HG02981 (cell line): ENCODE measurements at regions not wholly inside any gene's neighbourhood (a gene's known extent, or its start where the extent isn't known, plus 50 kb on each side); places are given as distances from the start of the nearest gene placed in this dataset.

ENCODE experiments used
- ATAC-seq: cut with Tn5 transposase; IDR thresholded peaks from one replicate; pipeline ENCODE4 v1.9.1; 2021; ENCODE audit warnings: mild to moderate bottlenecking, moderate library complexity; ENCODE audit not compliant: unreplicated experiment

DNA sequence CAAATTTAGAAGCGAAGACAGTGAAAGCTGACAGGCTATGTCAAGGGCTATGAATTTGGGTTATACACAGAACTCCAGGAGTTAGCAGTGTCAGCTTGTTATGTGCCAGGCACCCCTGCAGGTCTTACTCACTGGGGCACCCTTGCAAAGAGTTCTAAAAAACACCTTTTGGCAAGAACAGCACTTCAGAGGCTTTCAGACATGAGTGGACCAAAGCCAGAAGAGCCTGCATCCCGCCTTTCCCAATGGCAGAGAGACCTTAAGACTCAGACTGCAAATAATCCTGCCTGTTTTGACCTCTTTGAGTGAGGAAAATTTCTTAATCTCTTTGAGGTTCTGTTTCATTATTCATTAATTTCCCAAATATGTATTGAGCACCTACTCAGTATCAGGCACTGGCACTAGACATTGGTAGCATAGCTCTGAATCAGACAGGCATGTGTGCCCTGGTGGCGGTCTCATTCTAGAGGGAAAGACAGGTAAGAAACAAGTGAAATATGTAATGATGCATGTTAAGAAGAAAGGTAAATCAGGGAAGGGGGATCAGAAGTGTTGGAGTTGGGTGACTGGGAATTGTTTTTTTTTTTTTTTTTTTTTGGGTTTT is 280.0 kb downstream of the KBTBD8 start:
- no peak for ATAC-seq

GRCh38 chr3:67286586-67286985 is 288.5 kb downstream of the KBTBD8 start:
- no peak for ATAC-seq

DNA sequence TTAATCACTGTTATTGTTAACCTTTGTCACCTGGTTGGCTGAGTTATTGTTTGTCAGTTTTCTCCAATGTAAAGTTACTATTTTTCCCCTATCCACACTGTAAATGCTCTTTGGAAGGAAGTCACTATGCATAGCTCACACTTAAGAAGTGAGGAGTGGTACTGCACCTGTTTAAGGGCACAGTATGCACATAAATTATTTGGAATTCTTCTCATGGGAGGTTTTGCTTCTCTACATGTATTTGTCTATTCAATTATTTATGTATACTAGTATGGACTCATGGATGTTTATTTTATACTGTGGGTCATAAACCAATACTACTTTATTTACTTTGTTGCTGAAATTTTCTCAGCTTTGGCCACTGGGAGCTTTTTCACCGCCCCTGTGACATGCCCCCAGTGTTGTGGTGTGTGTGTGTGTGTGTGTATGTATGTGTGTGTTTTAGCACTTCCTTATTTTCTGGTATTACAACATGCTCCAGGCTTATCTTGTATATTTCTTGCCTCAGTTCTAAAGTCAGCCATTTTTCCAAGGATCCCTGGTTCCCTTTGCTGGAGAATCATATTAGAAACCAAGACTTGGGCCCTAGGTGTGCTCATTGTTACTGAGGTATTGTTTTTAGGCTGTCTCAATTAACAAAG is 290.5 kb downstream of the KBTBD8 start:
- no peak for ATAC-seq

DNA sequence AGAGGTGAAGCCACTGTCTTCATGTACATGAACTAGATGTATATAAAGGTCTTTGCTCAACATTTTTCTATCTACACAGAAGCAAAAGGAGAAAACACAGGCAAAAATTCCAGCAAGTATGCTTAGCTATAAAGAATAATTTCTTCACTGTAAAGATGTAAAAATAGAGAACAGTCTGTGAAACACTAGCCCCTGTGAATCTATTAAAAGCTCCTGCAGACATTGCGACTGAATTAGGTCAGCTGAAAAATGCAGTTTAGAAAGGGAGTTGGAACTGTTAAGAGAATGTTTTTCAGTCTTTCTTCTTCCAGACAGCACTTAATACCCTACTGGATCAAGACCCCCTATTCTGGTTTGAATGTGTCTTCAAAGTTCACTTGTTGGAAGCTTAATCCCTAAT is 291.5 kb downstream of the KBTBD8 start:
- no peak for ATAC-seq

- peak; percentile 48 for ATAC-seq
Measured at GRCh38 chr3:67290438-67290837, 292.3 kb downstream of the KBTBD8 start.

DNA sequence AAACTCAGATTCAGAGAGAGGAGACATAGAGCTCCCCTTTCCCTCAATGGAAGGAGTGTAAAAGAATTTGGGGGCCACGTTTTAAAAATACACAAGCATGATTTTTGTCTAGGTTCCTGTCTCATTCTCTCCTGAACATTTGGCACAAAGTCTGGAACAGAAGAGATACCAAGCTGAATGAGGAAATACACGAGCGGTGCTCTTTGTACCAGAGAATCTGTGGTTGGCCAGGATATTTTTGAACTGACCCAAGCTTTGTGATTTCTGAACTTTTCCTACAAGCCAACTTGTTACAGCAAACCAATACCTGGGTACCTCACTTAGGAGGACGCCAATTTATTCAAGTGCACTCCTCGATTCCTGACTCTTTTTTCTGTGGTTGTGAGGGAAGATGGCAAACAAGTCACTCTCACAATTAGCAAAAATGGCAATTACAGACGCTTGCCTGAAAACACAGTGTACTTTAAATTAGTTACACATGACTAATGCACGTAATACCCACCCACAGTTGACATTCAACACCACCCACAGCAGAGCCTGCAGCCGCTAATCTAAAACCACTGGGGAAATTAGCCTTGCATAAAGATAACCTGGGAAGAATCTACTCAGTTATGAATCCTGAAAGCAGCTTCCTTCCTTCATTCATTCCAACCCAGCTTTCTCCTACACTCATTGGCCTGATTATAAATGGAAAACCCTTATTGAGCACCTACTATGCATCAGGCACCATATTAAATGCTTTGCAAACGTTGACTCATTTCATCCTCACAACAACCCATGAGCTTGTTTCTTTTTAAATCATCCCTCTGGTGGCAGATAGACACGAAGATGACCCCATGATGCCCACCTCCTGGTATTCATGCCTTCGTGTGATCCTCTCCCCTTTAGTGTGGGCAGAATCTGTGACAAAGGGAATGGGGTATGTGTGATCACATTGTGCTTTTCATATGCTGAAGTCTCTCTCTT is 293.5 kb downstream of the KBTBD8 start:
- no peak for ATAC-seq

DNA sequence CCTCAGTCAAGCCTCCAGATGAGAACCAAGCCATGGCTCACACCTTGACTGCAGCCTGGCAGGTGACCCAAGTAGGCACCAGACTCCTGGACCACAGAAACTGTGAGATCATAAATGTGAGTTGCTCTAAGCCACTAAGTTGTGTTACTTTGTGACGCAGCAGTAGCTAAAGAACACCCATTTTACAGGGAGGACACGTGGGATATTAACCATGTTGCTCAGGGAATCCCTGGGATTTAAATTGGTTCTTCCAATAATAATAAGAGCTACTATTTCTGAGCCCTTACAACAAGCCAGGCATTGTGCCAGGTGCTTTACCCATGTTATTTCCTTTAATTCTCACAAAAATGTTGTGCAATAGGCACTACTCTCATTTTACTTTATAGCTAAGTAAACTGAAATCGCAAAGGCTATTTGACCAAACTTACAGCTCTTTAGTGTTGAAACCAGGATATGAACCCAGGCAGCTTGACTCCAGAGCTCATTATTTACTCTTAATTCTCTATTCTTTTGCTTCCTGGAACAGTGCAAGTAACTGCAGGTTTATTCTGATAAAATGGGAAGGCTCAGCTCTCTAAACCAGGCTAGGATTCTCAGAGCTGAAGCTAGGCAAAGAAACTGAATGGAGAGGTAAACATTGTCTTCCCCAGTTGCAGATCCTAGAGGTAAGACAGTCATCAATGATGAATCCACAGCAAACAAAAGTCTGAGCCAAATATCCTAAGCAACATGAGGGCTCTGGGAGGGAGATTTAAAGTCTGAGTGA is 294.4 kb downstream of the KBTBD8 start:
- ATAC-seq, result no peak

DNA sequence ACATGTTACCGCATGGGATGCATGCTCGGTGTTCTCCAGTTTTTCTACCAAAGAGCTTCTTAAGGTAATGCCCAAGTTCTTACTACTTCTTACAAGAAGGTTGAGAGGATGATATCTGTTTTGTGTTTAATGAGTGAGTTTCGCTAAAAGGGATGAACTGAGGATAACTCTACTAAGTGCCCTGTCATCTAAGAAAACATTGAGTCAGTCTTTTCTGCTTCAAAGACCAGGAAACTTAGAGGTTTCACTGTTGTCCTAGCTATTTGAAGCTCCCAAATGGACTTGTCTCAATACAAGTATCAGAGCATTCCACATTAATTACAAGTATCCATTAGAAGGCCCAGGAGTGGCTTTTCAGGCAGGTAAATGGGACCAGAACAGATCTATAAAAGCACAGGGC is 296.2 kb downstream of the KBTBD8 start:
- ATAC-seq, result no peak

DNA sequence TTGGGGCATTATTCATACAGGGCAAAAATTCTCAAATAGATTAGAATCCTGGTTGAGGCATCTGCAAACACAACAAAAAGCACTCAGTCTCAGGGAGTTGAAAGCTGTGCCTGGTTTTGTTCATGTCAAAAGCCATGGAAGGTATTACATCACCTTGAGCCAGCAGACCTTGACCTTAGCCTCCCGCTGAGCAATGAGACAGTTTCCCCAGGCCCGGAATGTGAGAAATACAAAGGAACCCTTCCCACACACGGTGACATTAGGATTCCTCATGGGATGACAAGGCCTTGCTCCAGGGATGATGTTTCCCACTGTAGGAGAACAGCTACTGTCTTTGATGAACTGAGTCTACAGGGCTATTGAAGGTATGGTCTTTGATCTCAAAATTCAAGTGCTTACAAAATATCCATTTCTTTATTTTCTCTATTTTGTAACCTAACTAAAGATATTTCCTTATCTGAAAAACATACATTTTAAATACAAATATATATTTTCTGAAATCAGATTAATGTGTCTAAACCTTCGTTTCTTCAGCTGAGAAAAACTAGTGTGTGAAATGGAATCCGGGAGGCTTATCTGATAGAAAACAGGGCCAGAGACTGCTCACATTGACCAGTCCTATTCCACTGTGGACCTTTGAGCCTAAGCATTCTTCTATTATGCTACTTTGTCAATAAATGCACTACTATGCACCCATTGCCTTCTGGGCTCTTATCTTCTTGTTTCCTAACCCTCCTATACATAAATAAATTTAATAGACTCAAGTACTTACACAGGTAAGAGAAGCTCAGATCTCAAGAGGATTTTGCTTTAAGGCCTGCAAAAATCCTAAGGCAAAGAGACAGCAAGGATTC is 298.2 kb downstream of the KBTBD8 start:
- ATAC-seq, result no peak

- no peak for ATAC-seq
Measured at GRCh38 chr3:67297715-67298475, 299.8 kb downstream of the KBTBD8 start.

DNA sequence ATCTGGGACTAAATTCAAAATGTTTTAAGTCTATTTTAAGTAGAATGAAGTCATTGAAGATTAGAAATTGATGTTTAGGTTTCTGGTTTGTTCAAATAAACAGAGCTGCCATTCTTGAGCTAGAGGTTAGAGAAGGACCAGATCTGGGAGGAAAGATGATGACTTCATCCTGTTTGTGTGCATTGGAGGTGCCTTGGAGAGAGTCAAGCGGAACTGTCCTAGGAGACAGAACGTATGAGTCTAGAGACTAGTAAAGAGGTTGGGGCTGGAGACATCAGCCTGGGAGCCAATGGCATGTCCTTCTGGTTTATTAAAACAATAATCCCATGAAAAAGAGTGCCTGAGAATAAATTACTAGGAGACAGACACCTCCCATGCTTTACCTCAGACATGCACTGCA is 303.4 kb downstream of the KBTBD8 start:
- ATAC-seq, result no peak

DNA sequence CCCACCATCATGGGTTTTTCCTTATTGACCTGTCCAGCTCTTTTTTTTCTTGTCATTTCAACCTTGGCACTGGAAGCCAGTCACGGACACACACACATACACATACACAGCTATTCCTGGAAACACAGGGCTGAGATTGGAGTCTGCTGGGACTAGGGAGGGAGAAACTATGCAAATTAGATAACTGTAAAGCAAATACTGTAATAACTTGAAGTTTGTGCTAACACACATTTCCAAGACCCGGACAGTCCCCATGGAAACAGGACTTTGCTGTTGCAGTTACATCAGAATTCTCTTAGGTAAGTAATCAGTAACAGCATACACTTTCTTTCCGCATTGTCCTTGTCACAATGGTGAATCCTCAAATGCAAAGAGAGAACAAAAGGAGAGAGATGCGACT is 304.4 kb downstream of the KBTBD8 start:
- ATAC-seq, result no peak

GRCh38 chr3:67305160-67305559 is 307.1 kb downstream of the KBTBD8 start:
- ATAC-seq, result no peak

DNA sequence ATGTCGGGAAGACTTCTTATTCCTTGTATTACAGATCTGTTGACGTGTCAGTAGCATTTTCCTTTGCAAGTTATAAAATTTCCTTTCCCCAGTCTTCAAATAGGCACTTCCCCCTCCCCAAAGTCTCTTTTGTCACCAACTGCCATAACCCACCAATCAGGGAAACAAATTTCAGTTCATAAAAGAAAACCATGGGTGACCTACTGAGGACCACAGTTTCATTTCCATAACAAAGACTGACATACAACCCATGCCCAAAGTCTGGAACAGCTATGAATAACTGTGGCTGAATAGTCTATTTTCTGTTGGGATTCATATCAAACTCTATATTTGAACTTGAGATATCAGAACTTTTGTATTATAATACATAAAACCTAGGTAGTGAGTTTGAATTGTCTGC is 307.8 kb downstream of the KBTBD8 start:
- no peak for ATAC-seq

DNA sequence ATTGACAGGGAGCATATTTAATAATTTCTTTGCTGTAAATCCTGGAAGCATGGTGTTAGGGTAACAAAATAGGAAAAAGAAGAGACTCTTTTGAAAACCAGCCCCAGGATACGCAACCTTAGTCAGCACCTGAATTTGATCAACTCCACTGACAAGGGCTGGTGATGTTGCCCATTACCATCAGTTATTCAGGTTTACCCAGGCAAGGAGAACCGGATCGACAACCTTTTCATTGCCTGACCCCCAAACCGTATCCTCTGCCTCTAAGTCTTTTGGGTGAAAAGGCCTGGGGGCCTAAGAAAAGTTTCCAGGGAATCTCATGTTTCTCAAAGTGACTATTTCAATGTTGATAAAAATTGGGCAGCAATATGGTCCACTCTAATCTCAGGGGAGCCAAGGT is 313.3 kb downstream of the KBTBD8 start:
- no peak for ATAC-seq

DNA sequence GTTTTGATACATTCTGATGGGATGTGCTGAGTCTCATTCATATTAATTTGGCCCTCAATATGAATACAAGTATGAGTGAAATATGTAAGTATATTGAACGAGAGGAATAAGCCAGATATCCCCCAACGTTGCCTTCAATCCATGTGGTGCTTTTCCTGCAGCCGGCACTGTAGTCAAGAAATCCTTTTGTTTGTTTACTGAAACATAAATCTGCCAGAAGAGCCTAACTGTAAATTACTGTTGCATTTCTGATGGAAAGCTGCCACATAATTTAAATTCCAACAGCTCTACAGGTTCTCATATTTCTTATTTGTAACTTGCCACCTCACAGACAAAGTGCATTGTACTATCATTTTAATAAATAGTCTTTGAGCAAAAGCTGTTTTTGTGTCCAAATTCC is 314.0 kb downstream of the KBTBD8 start:
- no peak for ATAC-seq

- no peak for ATAC-seq
Measured at GRCh38 chr3:67318162-67318561, 320.1 kb downstream of the KBTBD8 start.

DNA sequence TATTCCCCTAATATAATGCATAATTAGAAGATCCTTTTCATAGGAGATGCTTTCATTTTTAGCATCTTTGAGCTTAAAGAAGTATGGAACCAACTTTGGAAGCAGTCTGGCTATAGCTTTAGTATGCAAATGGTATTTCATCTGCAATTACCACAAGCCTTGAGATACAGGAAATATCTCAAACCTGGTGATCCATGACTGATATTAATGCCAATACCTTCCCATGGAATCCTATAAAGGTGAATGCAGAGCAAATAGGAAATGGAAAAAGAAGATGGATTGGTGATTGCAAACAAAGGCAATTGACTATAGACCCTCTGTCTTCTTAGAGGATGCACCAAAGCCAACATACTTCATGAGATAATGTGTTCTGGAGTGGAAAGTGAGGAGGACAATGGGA is 326.4 kb downstream of the KBTBD8 start:
- ATAC-seq, result no peak
